Mucosa of descending colon (tissue), 3 donors: ENCODE measurements at regions not wholly inside any gene's neighbourhood (a gene's known extent, or its start where the extent isn't known, plus 50 kb on each side); places are given as distances from the start of the nearest gene placed in this dataset.
A peak's percentile ranks its signal among the peaks of the same experiment; 100 is the strongest.

Source experiments
- ATAC-seq: fragments of 200-7000 bp; cut with Tn5 transposase; one replicate; pipeline ENCODE4 v1.9.1; 2020; ENCODE audit warnings: mild to moderate bottlenecking, moderate library complexity
- DNase-seq, 3 donors: peaks; one replicate each; pipeline ENCODE4 v3.0.0-alpha.2; 2020
- H3K36me3 ChIP-seq: fragments of 200-600 bp; one replicate; pipeline ENCODE4 v1.8.0; 2021; ENCODE audit warnings: low read depth, mild to moderate bottlenecking
- H3K4me1 ChIP-seq: fragments of 200-600 bp; one replicate; pipeline ENCODE4 v1.8.0; 2021; ENCODE audit warnings: low read depth, mild to moderate bottlenecking
- H3K4me3 ChIP-seq: fragments of 200-600 bp; one replicate; pipeline ENCODE4 v1.8.0; 2021; ENCODE audit warnings: mild to moderate bottlenecking
- H3K9me3 ChIP-seq: fragments of 200-600 bp; one replicate; pipeline ENCODE4 v1.8.0; 2021; ENCODE audit warnings: mild to moderate bottlenecking
- CTCF ChIP-seq: fragments of 200-600 bp; IDR thresholded peaks from one replicate; pipeline ENCODE4 v1.8.0; 2022; ENCODE audit warnings: antibody characterized with exemption, mild to moderate bottlenecking
- intact Hi-C, 2 donors: fragments of 100-400 bp; cut with DNase I in 1 of 2; cut with micrococcal nuclease in 1 of 2; formaldehyde crosslinking; loops; one replicate each; pipeline versions ENCODE4 v1.11.0 to v1.11.1; 2022; cut with DNase I, micrococcal nuclease
- donor health status: DM: no; HTN: no; CAD: no; lungs with moderate emphysema.
- donor health status: DM: no; HTN: no; CAD: no.
- donor health status: DM: no; HTN: yes; CAD: no.

- no peak overlapping the region for H3K4me3 ChIP-seq
- intact Hi-C loops, result no loop called here
- no peak for TF ChIP-seq CTCF
- DNase-seq (no peak), ATAC-seq (no peak)
- H3K36me3 ChIP-seq, result no peaks in the 10 kb centered on the region
- H3K9me3 ChIP-seq, result no peaks in the 10 kb centered on the region
- peaks cover 33% of the 10 kb centered on the region for H3K4me1 ChIP-seq
Measured at GRCh38 chr5:157920828-157921170, 61.9 kb upstream of the CLINT1 start.

GRCh38 chr5:157918811-157919742 is 60.1 kb upstream of the CLINT1 start:
- Histone ChIP-seq H3K36me3 (no peaks in the 10 kb centered on the region), H3K4me3 (no peak overlapping the region), H3K9me3 (no peaks in the 10 kb centered on the region), H3K4me1 (peaks cover 34% of the 10 kb centered on the region)
- intact Hi-C loops, result no loop called here
- DNase-seq (peak; percentile 76 to 78 (median 77)), ATAC-seq (peak; percentile 87)
- TF ChIP-seq CTCF, result no peak

GRCh38 chr5:157917899-157918809 is 59.2 kb upstream of the CLINT1 start:
- DNase-seq (peak; percentile 81 to 92 (median 82)), ATAC-seq (peak; percentile 57)
- intact Hi-C loops, result no loop called here
- no peak overlapping the region for H3K4me3 ChIP-seq
- H3K36me3 ChIP-seq, result no peaks in the 10 kb centered on the region
- H3K9me3 ChIP-seq, result no peaks in the 10 kb centered on the region
- peak; percentile 15 for TF ChIP-seq CTCF
- H3K4me1 ChIP-seq, result peaks cover 40% of the 10 kb centered on the region

GRCh38 chr5:157917491-157917890 is 58.5 kb upstream of the CLINT1 start:
- intact Hi-C loops, result no loop called here
- H3K9me3 ChIP-seq, result no peaks in the 10 kb centered on the region
- no peak for ATAC-seq
- no peak for DNase-seq
- TF ChIP-seq CTCF, result no peak
- no peaks in the 10 kb centered on the region for H3K36me3 ChIP-seq
- no peak overlapping the region for H3K4me3 ChIP-seq
- H3K4me1 ChIP-seq, result peaks cover 47% of the 10 kb centered on the region

GRCh38 chr5:157915638-157916037 is 56.7 kb upstream of the CLINT1 start:
- ATAC-seq (peak; percentile 1), DNase-seq (peak; percentile 58 to 73 (median 65))
- H3K36me3 ChIP-seq, result no peaks in the 10 kb centered on the region
- no peaks in the 10 kb centered on the region for H3K9me3 ChIP-seq
- TF ChIP-seq CTCF, result no peak
- peaks cover 48% of the 10 kb centered on the region for H3K4me1 ChIP-seq
- intact Hi-C loops, result no loop called here
- H3K4me3 ChIP-seq, result no peak overlapping the region
